Fibroblast of mammary gland (primary cell): ENCODE measurements at regions not wholly inside any gene's neighbourhood (a gene's known extent, or its start where the extent isn't known, plus 50 kb on each side); places are given as distances from the start of the nearest gene placed in this dataset.

Experiments used
- DNase-seq: peaks from one replicate; pipeline ENCODE4 v3.0.0-alpha.2; 2010; ENCODE audit warnings: low read depth
- H3K4me3 ChIP-seq: 2 replicates; pipeline ENCODE4 v1.5.1; 2011; ENCODE audit warnings: low read depth, mild to moderate bottlenecking, low read length, moderate library complexity; ENCODE audit not compliant: control insufficient read depth
- TF ChIP-seq, protein P1 (sequence below): conservative IDR thresholded peaks from 2 replicates; pipeline ENCODE4 v1.5.1; 2011; ENCODE audit warnings: low read depth, low read length, inconsistent platforms; ENCODE audit not compliant: control insufficient read depth, insufficient read depth

DNA sequence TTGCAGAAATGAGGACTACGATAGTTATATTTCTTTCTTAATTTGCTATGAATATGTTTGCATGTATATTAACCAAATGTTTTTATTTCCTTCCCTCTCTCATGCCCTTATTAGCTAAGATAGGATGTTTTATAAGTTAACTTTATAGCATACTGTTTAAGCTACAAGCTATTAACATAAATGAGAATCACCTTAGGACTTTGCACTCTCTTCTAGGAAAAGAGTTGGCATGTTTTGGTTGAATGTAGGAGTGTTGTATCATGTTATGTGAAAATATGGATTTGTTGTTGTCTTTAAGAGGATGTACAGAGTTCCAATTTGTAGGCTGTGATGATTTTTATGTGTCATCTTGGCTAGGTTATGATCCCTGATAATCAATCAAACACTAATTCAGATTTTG, 467.4 kb upstream of the SETBP1 start:
- H3K4me3 ChIP-seq: no peak overlapping the region
- no peak for DNase-seq
- TF ChIP-seq, protein P1, sequence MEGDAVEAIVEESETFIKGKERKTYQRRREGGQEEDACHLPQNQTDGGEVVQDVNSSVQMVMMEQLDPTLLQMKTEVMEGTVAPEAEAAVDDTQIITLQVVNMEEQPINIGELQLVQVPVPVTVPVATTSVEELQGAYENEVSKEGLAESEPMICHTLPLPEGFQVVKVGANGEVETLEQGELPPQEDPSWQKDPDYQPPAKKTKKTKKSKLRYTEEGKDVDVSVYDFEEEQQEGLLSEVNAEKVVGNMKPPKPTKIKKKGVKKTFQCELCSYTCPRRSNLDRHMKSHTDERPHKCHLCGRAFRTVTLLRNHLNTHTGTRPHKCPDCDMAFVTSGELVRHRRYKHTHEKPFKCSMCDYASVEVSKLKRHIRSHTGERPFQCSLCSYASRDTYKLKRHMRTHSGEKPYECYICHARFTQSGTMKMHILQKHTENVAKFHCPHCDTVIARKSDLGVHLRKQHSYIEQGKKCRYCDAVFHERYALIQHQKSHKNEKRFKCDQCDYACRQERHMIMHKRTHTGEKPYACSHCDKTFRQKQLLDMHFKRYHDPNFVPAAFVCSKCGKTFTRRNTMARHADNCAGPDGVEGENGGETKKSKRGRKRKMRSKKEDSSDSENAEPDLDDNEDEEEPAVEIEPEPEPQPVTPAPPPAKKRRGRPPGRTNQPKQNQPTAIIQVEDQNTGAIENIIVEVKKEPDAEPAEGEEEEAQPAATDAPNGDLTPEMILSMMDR: no peak

DNA sequence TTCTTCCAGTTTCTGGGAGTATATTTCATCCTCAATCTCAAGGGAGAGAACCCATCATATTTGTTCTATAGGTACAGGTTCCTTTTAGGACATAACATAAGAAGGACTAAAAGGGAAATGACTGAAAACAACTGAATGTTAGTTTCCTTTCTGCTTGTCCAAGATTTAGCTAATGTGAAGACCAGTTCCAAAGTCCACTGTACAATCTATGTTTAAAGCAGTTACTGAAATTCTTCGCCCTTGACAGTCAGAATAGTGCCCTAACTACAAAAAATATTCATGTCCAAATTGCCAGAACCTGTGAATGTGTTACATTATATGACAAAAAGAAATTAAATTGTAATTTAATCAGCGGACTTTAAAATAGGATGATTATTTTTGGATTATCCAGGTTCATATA, 466.3 kb upstream of the SETBP1 start:
- no peak for DNase-seq
- no peak overlapping the region for H3K4me3 ChIP-seq
- TF ChIP-seq, protein P1: no peak

DNA sequence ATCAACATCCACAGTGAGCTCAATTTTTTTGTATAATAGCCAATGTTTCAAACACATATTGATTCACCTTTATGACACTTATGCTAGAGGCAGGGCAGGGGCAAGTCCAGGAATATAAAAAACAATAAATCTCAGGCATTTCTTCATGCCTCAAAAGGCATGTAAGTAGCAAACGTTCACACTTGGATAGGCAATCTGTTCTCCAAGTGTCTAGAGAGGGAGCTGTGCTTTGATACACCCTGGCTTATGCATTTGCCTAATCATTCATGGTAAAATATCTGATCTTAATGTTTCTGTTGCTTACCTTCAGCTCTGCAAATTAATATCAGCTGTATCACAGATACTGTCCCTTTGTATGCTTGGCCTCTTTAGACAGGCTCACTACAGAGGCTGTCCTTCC, 464.5 kb upstream of the SETBP1 start:
- no peak for DNase-seq
- TF ChIP-seq, protein P1: no peak
- H3K4me3 ChIP-seq: no peak overlapping the region

DNA sequence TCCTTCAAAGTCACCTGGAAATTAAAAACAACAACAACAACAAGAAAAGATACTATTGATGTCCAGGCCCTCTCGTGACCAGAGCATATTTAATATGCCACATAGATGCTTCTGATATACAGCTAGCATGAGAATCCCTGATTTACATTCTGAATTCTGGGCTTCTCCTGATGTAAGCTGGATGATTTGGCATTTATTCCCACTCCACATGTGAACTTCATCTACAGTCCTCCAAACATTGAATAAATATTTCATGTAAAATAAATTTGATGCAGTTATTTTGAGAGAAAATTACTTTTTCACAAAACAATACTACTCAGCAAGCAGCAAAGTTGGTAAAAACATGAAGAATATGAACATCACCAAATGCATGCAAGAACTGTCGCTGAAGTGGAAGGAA, 453.2 kb upstream of the SETBP1 start:
- H3K4me3 ChIP-seq: no peak overlapping the region
- no peak for DNase-seq
- TF ChIP-seq, protein P1: no peak

DNA sequence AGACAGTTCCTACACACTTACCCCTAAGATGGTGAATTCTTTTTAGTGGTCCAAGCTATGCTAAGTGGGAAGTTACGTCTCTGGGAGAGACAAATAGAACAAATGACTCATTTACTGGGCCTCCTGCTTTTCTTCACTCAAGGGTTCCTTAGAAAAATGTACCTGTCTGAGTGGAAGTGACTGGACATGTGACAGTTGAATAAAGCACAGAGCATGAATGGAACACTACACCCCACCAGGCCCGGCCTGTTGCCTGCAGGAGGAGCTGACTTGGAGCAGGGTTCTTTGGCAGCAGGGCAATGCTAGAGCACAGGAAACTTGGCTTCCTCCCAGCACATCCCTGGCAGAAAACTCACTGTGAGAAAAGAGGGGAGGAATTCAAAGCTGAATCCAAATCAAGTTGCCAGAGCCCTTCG, 451.0 kb upstream of the SETBP1 start:
- TF ChIP-seq, protein P1: no peak
- H3K4me3 ChIP-seq: no peak overlapping the region
- peak; percentile 68 for DNase-seq

DNA sequence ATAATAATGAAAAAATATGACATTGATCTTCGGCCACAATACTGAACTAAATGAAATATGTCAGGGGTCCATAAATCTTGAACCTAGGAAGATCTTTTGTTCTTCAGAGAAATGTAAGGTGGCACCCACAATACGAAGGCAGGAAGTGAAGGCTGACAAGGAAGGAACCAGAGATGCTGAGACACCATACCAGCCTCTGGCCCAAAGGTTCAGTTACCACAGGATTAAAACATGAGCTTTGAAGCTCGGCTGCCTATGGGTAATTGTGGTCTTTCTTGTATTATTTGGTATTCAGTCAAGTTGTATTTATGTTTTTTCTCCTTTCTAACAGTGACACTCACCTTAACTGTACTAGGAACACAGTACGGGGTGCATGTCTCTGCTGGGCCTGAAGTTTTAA, 448.8 kb upstream of the SETBP1 start:
- DNase-seq: no peak
- TF ChIP-seq, protein P1: no peak
- no peak overlapping the region for H3K4me3 ChIP-seq

DNA sequence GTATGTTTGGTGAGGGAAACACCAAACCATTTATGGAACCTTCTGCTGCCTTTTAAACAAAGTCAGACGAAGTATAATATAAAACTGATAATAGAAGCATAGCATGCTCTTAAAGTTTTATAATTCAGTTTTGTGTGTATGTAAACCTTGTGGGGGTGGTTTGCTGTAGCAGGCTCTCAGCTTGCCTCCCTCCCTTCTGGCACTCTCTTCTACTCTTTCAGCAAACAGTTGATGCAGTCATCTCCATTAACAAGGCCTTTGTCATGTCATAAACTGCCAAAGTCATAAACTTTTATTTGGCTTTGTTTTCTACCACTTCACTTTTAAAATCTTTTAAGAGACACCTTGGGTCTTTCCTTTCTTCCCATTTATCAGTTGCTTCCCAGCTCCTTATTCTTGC, 448.2 kb upstream of the SETBP1 start:
- DNase-seq: no peak
- TF ChIP-seq, protein P1: no peak
- H3K4me3 ChIP-seq: no peak overlapping the region
